Muscle layer of duodenum (tissue), 2 donors: ENCODE measurements at regions not wholly inside any gene's neighbourhood (a gene's known extent, or its start where the extent isn't known, plus 50 kb on each side); places are given as distances from the start of the nearest gene placed in this dataset.
"Not testable (repeated sequence)": the region's sequence is repeated elsewhere in the genome, so short reads cannot be mapped to it uniquely, and the experiment has no call there.

ENCODE experiments used
- H3K27ac ChIP-seq: one replicate; pipeline ENCODE4 v1.7.0; 2013; ENCODE audit warnings: mild to moderate bottlenecking, low read length
- H3K27me3 ChIP-seq: one replicate; pipeline ENCODE4 v1.7.0; 2013; ENCODE audit warnings: low read depth, mild to moderate bottlenecking, control low read depth, low read length
- H3K36me3 ChIP-seq, 2 donors: one replicate each; pipeline ENCODE4 v1.7.0; 2013; ENCODE audit warnings: low read length in 2 of 2, control low read depth in 1 of 2, mild to moderate bottlenecking in 1 of 2; ENCODE audit not compliant: insufficient read depth in 2 of 2, control insufficient read depth in 1 of 2
- H3K4me1 ChIP-seq, 2 donors: one replicate each; pipeline ENCODE4 v1.7.0; 2013; ENCODE audit warnings: low read length in 2 of 2, mild to moderate bottlenecking in 2 of 2, control low read depth in 1 of 2, moderate library complexity in 1 of 2; ENCODE audit not compliant: insufficient read depth in 2 of 2, control insufficient read depth in 1 of 2
- H3K4me3 ChIP-seq, 2 donors: one replicate each; pipeline ENCODE4 v1.7.0; 2013; ENCODE audit warnings: low read length in 2 of 2, low read depth in 1 of 2, mild to moderate bottlenecking in 1 of 2
- H3K9me3 ChIP-seq, 2 donors: one replicate each; pipeline ENCODE4 v1.7.0; 2013; ENCODE audit warnings: low read length in 2 of 2, control low read depth in 1 of 2, mild to moderate bottlenecking in 1 of 2; ENCODE audit not compliant: control insufficient read depth in 1 of 2
- donor health status: healthy.

DNA sequence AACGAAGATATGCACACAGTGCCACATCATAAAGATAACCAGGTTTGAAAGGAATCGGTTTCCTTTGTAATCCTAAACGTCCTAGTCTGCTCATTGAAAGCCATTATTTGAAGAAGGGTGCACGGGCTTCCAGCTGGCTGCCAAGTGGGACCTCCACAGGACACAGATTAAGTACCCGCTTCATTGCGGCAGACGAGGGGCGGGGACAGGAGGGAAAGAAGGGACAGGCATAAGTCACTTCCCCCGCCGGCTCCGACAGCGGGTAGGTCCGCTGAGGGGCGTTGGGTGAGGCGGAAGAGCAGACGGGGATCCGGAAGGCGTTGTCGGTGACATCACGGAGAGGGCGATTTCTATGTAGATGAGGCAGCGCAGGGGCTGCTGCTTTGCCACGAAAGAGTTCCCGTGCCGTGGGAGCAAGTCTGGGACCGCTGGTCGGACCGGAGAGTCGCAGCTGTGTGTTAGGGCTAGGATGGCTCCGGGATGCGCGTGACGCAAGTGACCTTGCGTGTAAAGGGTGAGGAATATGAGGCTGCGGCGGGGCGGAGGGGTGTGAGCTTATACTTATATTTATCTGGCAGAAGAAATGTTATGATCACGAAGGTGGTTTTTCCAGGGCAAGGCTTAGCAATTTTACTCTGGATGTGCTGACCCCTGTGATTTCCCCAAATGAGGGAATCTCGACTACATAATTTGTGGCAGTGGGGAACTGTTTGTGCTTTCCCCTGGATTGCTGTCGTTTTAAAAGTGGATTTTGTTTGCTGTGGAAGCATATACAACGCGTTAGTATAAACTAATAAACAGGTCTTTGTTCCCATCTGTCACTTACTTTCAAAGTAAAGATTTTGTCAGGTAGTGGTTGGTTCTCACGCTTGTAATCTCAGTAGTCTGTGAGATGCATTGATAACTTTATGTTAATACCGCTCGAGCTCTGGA, 80.7 kb downstream of the PPIAL4G start:
- peak overlapping the region; percentile 61 to 68 for H3K4me3 ChIP-seq
- H3K27me3 ChIP-seq, H3K27ac ChIP-seq, H3K4me1 ChIP-seq, H3K9me3 ChIP-seq, H3K36me3 ChIP-seq: not testable (repeated sequence)

DNA sequence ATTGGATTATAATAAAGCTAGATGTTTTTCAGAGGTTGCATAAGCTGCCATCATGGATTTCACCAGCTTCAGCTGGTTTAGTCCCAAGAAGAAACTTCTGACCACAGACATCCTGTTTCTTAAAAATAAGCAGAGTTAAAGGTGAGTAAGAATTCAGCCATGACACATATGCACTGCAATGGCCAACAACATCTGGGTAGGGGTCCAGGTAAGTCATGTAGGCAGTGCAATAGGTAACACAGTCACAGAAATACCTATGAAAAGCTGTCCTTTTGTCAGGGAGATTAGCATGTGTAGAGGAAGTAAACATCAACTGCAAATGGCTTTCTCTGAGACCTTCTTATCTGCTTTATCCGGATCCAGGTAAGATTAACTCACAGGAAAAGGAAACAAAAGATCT, 85.6 kb downstream of the PPIAL4G start:
- not testable (repeated sequence) for H3K27me3 ChIP-seq, H3K4me3 ChIP-seq, H3K27ac ChIP-seq, H3K36me3 ChIP-seq, H3K4me1 ChIP-seq, H3K9me3 ChIP-seq

DNA sequence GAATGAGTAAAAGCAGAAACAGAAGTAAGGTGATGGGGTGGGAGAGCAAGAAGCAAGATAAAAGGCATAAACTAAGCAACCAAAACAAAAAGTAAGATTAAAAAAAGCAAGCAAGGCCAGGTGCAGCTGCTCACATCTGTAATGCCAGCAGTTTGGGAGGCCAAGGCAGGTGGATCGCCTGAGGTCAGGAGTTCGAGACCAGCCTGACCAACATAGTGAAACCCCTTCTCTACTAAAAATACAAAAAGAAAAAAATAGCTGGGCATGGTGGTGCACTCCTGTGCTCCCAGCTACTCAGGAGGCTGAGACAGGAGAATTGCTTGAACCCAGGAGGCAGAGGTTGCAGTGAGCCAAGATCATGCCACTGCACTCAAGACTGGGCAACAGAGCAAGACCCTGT, 90.6 kb downstream of the PPIAL4G start:
- H3K4me3 ChIP-seq, H3K27me3 ChIP-seq, H3K4me1 ChIP-seq, H3K27ac ChIP-seq, H3K9me3 ChIP-seq, H3K36me3 ChIP-seq: not testable (repeated sequence)

DNA sequence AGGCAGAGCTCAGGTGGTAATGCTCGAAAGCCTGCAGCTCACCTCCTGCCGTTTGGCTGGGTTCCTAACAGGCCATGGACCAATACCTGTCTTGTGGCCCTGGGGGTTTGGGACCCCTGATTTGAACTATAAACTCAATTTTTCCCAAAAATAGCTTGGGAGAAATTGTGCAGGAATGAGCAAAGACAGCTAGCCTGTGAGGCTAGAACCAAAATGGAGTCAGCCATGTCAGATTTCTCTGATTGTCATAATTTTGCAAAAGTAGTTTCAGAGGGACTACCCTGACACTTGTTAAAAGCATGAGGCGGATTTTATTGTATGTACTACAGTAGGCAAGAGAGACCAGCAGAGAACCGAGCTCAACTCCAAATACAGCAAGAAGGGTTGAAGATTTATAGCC, 91.8 kb downstream of the PPIAL4G start:
- not testable (repeated sequence) for H3K4me1 ChIP-seq, H3K36me3 ChIP-seq, H3K9me3 ChIP-seq, H3K27ac ChIP-seq, H3K27me3 ChIP-seq, H3K4me3 ChIP-seq

DNA sequence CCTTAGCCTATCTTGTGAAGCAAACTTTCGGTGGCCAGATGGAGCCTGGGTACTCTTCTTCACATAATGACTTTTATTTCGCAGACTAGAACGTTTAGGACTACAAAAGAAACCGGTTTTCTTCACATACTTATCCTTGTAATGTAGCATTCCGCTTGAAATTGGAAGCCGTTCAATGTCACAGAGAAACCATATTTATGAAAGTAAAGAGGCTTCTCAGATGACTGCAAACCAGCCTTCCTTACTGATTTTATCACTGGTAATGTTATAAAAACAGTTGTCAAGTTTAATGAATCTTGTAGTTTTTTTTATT, 94.1 kb downstream of the PPIAL4G start:
- H3K4me3 ChIP-seq = peak overlapping the region; percentile 62 to 64
- no peaks in the 10 kb centered on the region for H3K36me3 ChIP-seq
- H3K27me3 ChIP-seq = no peaks in the 10 kb centered on the region
- H3K4me1 ChIP-seq = no peaks in the 10 kb centered on the region
- peak overlapping the region; percentile 83 for H3K27ac ChIP-seq
- no peaks in the 10 kb centered on the region for H3K9me3 ChIP-seq

DNA sequence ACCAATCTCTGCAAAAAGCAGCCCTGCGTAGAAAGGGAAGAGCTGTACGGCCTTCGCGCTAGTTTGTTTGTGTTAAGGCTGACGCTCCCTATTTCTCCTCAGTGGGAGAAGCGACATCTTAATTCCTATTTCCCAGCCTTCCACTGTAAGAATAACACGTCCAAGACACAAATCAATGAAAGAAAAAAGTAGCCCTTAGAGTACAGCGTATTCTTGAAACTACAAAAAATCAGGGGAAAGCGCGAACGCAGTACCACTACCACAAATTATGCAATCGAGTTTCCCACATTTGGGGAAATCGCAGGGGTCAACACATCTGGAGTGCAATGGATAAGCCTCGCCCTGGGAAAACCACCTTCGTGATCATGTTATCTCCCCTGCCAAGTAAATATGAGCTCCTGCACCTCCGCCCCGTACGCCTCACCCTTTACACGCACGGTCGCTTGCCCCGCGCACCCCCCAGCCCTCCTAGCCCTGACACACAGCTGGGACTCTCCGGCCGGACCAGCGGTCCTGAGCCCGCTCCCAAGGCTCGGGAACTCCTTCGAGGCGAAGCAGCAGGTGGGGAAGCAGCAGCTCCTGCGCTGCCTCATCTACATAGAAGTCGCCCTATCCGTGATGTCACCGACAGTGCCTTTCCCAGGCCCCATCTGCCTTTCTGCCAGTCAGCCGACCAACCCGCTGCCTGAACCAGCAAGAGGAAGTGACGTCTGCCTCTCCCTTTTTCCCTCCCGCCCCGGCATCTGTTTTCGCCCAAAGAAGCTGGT, 94.7 kb downstream of the PPIAL4G start:
- peak overlapping the region; percentile 83 for H3K27ac ChIP-seq
- no peaks in the 10 kb centered on the region for H3K4me1 ChIP-seq
- H3K27me3 ChIP-seq = no peaks in the 10 kb centered on the region
- peak overlapping the region; percentile 62 to 64 for H3K4me3 ChIP-seq
- H3K36me3 ChIP-seq = no peaks in the 10 kb centered on the region
- H3K9me3 ChIP-seq = no peaks in the 10 kb centered on the region

DNA sequence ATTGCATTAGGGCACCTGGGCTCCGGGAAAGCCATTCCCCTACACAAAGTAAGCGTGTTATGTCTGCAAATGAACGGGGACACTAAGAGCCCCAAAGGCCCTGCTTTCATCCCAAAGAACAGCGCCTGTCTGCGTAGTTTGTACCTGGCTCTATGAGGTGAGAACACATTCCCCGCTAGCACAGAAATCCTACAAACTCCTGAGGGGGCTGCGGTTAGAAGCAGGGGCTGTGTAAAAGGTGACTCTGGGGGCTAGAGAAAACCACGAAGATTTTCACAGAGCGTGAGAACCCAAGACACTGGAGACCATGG, 95.2 kb downstream of the PPIAL4G start:
- H3K4me3 ChIP-seq = peak overlapping the region; percentile 62 to 64

DNA sequence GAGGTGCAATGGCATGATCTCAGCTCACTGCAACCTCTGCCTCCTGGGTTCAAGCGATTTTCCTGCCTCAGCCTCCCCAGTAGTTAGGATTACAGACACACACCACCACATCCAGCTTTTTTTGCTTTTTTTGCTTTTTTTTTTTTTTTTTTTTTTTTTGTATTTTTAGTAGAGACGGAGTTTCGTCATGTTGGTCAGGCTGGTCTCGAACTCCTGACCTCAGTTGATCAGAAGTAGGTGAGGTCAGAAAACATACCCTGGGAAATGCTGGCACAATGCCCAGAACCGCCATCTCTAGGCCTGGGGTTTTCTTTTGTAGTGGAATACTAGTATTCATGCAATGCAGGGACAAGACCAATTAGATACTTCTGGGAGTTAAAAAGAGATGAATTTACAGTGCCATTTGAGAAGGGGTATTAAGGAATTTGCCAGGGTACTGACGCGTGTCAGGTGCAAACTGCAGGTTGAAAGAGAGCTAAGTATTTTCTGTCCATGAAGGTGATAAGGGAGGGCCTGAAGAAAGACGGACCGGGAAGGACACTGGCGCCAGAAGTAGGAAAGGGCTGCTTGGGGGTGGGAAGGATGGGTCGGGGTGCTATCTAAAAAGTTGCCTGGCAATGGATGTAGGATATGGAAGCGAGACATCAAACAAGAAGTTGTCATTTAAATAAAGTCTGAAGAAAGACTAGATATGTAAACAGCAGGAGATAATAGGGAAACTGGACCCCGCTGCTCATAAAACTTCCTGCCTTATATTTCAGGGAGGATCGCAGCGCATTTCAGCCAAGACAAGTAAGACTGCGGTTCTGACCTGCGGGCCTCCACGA, 95.8 kb downstream of the PPIAL4G start:
- H3K4me1 ChIP-seq, H3K27ac ChIP-seq, H3K27me3 ChIP-seq, H3K36me3 ChIP-seq, H3K9me3 ChIP-seq: not testable (repeated sequence)
- H3K4me3 ChIP-seq = peak overlapping the region in 1 of 2 donors; percentile 62

More for the DNA sequence above, 95.2 kb downstream of the PPIAL4G start:
- not testable (repeated sequence) for H3K4me1 ChIP-seq, H3K36me3 ChIP-seq, H3K27me3 ChIP-seq, H3K9me3 ChIP-seq
- peak overlapping the region; percentile 83 for H3K27ac ChIP-seq

DNA sequence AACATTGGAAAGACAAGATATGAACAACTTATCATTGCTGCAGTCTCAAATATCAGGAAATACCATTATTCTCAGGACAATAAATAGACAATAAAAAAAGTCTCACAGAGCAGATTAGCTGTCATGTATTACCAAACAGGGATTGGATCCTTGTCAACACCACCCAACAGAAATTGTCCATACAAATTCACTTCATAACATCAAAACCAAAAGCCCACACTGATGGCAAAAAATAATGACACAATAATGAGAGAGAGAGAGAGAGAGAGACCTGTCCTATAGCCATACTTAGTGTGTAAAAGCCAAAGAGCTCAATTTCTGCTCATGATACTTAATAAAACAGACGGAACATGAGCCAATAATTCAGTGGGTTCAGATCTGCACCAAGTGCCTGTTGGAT, 96.5 kb downstream of the PPIAL4G start:
- no peaks in the 10 kb centered on the region for H3K4me1 ChIP-seq
- H3K9me3 ChIP-seq = no peaks in the 10 kb centered on the region
- no peak overlapping the region for H3K4me3 ChIP-seq

DNA sequence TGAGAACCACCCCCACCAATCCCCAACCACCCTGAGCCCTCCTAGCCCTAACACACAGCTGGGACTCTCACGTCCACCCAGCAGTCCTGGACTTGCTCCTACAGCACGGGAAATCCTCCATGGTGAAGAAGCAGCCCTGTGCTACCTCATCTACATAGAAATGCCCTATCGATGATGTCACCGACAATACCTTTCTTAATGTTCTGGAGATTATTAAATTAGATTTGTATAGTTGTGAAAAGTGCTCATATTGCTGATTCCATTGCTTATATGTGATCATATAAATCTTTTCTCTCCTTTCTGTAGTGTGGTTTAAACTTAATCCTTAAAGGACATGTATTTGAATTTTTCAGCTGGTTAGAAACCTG, 97.1 kb downstream of the PPIAL4G start:
- not testable (repeated sequence) for H3K27ac ChIP-seq, H3K27me3 ChIP-seq

More for the DNA sequence above, 96.5 kb downstream of the PPIAL4G start:
- H3K27me3 ChIP-seq = no peaks in the 10 kb centered on the region
- H3K27ac ChIP-seq = no peak overlapping the region
- H3K36me3 ChIP-seq = no peaks in the 10 kb centered on the region

DNA sequence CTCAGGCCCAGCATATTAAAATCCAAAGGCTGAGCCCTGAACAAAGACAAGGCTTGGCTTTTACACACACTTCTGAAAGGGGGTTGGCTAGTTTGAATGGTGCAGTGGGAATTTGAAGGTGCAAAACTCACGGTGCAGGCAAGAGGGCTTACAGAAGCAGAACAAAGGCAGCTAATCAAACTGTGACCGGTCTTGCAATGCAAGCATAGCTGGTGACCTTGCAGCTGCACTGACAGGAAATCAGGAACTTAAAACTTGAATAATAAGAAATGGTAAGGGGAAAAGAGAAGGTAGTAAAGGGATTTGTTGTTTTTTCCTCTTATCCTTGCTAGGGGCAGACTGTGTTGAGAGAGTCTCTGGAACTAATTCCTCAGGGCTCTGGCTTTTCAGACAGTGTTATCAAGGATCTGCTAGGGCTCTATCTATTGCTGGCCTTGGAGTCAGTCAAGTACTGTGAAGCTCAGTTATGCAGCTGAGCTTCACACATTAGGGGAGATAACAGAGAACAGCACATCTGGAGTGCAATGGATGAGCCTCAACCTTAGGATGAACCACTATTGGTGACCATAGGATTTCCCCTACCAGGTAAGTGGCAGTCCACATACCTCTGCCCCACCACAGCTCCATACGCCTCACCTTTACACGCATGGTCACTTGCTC, 97.6 kb downstream of the PPIAL4G start:
- H3K36me3 ChIP-seq = no peaks in the 10 kb centered on the region
- no peaks in the 10 kb centered on the region for H3K27me3 ChIP-seq
- H3K4me3 ChIP-seq = no peak overlapping the region
- no peak overlapping the region for H3K27ac ChIP-seq
- H3K9me3 ChIP-seq = no peaks in the 10 kb centered on the region
- H3K4me1 ChIP-seq = no peaks in the 10 kb centered on the region

More for the DNA sequence above, 97.1 kb downstream of the PPIAL4G start:
- H3K4me3 ChIP-seq, H3K9me3 ChIP-seq, H3K36me3 ChIP-seq, H3K4me1 ChIP-seq: not testable (repeated sequence)
